GM12891 (cell line): ENCODE measurements at regions not wholly inside any gene's neighbourhood (a gene's known extent, or its start where the extent isn't known, plus 50 kb on each side); places are given as distances from the start of the nearest gene placed in this dataset.

Experiments used
- SPI1 ChIP-seq: IDR thresholded peaks from 2 replicates; pipeline ENCODE4 v1.6.1; 2011; ENCODE audit warnings: low read depth, low read length, control low read depth
- TAF1 ChIP-seq: IDR thresholded peaks from 2 replicates; pipeline ENCODE4 v1.6.1; 2011; ENCODE audit warnings: low read depth, low read length, control low read depth

DNA sequence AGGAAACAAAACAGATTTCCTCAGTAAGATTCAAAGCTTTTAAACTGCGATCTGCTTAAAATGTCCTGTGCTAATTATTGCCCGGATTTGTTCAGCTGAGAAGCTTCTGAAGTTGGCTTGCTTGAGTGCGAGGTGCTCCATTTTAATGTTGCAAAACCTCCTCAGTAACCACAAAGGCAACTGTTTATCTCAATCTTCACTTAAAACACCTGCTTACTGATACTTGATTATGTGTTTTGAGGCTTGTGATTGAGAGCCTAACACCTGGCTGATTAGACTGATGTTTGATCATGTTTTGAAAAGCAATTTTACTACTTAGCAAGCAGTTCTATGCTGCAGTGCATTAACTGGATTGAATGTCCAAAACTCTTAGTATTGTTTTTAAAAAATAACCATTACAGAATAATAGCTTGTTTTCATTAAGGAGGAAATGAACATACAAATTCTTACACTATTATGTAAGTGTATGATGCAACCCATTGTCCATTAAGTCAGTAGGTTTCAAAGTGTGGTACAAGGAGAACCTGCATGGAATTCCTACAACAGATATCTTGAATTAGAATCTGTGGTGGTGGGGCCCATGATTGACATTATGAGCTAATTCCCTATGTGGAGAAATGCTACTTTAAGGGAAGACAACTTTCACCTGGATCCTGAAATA lies 96.9 kb upstream of the FAM180A start:
- TF ChIP-seq TAF1: no peak
- TF ChIP-seq SPI1: no peak
